Bronchial epithelial cell (primary cell): ENCODE measurements at regions not wholly inside any gene's neighbourhood (a gene's known extent, or its start where the extent isn't known, plus 50 kb on each side); places are given as distances from the start of the nearest gene placed in this dataset.

Experiments
- DNase-seq: peaks from one replicate; pipeline ENCODE4 v3.0.0-alpha.2; 2010; ENCODE audit warnings: low read depth
- FAIRE-seq: peaks from 2 replicates; lab custom pipeline; 2011; peaks lifted over from hg19 to GRCh38; lab: Jason Lieb, UNC
- H3K27me3 ChIP-seq: 2 replicates; pipeline ENCODE4 v1.5.1; 2011; ENCODE audit warnings: low read length; ENCODE audit not compliant: control insufficient read depth, insufficient read depth
- H3K36me3 ChIP-seq: 2 replicates; pipeline ENCODE4 v1.5.1; 2011; ENCODE audit warnings: low read length; ENCODE audit not compliant: control insufficient read depth, insufficient read depth
- H3K4me3 ChIP-seq: 2 replicates; pipeline ENCODE4 v1.5.1; 2011; ENCODE audit warnings: mild to moderate bottlenecking, low read depth, low read length, control low read depth
- TF ChIP-seq, protein P1 (sequence below): IDR thresholded peaks from 2 replicates; pipeline ENCODE4 v1.5.1; 2011; ENCODE audit warnings: mild to moderate bottlenecking, moderate library complexity, low read length, control low read depth, inconsistent platforms; ENCODE audit not compliant: insufficient read depth, severe bottlenecking

DNA sequence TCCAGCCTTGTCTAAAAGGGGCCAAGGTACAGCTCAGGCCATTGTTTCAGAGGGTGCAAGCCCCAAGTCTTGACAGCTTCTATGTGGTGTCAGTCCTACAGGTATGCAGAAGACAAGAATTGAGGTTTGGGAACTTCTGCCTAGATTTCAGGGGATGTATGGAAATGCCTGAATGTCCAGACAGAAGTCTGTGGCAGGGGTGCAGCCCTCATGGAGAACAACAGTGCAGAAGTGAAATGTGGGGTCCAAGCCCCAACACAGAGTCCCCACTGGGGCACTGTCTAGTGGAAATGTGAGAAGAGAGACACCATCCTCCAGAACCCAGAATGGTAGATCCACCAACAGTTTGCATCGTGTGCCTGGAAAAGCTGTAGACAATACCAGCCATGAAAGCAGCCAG is 400.3 kb upstream of the CAMK1G start:
- Histone ChIP-seq H3K4me3 (no peak overlapping the region), H3K27me3 (no peaks in the 10 kb centered on the region), H3K36me3 (no peaks in the 10 kb centered on the region)
- DNase-seq (no peak), FAIRE-seq (peak; percentile 58)
- TF ChIP-seq, protein P1, sequence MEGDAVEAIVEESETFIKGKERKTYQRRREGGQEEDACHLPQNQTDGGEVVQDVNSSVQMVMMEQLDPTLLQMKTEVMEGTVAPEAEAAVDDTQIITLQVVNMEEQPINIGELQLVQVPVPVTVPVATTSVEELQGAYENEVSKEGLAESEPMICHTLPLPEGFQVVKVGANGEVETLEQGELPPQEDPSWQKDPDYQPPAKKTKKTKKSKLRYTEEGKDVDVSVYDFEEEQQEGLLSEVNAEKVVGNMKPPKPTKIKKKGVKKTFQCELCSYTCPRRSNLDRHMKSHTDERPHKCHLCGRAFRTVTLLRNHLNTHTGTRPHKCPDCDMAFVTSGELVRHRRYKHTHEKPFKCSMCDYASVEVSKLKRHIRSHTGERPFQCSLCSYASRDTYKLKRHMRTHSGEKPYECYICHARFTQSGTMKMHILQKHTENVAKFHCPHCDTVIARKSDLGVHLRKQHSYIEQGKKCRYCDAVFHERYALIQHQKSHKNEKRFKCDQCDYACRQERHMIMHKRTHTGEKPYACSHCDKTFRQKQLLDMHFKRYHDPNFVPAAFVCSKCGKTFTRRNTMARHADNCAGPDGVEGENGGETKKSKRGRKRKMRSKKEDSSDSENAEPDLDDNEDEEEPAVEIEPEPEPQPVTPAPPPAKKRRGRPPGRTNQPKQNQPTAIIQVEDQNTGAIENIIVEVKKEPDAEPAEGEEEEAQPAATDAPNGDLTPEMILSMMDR: no peak

DNA sequence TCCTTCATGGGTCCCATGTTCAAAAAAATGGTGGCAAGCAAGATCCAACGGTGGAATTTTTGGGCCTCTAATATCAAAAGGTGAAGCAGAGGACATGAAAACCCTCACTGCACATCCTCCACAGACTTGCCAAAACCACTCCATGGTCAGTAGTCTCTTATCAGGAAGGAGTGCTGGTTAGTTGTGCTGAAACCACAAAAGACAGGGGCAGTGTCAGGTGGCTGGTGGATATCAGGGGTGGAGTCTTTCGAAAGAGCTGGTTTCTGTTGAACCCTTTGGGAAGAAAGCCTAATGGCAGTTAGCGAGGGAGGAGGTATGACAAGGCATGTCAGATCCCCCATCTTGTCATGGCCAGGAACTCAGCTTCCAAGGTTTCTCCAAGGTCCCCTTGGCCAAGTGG is 395.9 kb upstream of the CAMK1G start:
- TF ChIP-seq, protein P1: no peak
- H3K36me3 ChIP-seq: no peaks in the 10 kb centered on the region
- no peak overlapping the region for H3K4me3 ChIP-seq
- H3K27me3 ChIP-seq: no peaks in the 10 kb centered on the region
- DNase-seq: no peak
- no peak for FAIRE-seq

DNA sequence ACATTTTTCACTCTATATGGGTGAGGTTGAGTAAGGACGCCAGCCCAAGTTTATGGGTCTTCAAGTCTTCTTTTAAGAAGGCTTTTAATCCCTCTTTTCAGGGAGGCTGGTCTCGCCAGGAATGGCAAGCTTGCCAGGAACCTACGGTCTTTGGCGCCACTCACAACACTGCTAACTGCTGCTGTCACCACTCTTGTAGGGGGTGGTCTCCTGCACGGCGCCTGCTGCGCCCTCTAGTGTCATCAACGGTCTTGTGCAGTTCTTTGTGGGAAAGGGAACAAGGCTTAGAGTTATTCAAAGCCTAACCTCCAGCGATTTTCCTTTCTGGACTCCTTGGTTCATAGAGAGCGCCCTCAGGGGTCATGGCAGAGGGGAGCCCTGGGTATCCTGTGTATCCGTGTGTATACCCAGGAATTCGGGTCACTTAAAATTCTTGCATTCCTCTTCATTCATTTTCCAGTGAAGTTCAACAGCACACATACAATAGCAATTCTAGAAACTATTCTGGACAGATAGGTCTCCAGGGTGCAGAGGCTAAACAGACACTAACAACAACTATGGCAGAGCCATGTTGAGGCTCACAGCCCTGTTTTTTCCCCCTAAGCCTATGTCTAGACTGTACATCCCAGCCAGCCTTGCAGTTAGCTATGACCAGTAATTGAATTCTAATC is 392.8 kb upstream of the CAMK1G start:
- Histone ChIP-seq H3K36me3 (no peaks in the 10 kb centered on the region), H3K4me3 (no peak overlapping the region), H3K27me3 (no peaks in the 10 kb centered on the region)
- TF ChIP-seq, protein P1: peak; percentile 86
- DNase-seq (peak; percentile 53), FAIRE-seq (peak; percentile 52)

DNA sequence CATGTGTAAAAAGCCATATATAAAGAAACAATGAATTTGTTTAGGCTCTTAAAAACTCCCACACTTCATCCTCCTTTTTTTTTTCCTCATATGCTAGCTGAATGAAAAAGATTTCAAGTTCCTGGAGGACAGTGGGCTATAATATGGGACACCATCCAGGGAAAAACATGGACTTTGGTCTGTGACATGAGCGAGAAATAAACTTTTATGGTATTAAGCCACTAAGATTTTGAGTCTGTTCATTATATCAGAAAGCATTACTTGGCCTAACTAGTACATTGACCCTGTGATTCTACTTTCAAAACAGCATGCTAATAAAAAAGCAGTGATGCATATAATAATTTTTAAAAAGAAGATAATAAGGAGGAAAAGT is 392.3 kb upstream of the CAMK1G start:
- no peaks in the 10 kb centered on the region for H3K36me3 ChIP-seq
- FAIRE-seq (no peak), DNase-seq (no peak)
- H3K27me3 ChIP-seq: no peaks in the 10 kb centered on the region
- H3K4me3 ChIP-seq: no peak overlapping the region
- TF ChIP-seq, protein P1: no peak

DNA sequence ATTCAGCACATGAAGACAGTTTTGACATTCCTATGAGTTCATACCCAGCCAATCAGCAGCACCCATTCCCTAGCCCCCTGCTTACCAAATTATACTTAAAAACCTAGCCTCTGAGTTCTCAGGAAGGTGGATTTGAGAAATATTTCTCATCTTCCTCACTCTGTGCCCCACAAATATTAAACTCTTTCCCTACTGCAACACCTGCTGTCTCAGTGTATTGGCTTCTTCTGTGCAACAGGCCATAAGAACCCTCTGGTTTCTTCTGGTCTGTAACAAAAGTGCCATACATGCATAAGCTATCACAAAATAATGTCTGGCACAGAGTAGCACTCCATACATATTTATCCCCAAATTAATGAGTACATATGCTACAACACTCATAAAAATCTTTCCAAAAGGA is 387.4 kb upstream of the CAMK1G start:
- TF ChIP-seq, protein P1: no peak
- FAIRE-seq: no peak
- Histone ChIP-seq H3K4me3 (no peak overlapping the region), H3K36me3 (no peaks in the 10 kb centered on the region), H3K27me3 (no peaks in the 10 kb centered on the region)
- DNase-seq: no peak

DNA sequence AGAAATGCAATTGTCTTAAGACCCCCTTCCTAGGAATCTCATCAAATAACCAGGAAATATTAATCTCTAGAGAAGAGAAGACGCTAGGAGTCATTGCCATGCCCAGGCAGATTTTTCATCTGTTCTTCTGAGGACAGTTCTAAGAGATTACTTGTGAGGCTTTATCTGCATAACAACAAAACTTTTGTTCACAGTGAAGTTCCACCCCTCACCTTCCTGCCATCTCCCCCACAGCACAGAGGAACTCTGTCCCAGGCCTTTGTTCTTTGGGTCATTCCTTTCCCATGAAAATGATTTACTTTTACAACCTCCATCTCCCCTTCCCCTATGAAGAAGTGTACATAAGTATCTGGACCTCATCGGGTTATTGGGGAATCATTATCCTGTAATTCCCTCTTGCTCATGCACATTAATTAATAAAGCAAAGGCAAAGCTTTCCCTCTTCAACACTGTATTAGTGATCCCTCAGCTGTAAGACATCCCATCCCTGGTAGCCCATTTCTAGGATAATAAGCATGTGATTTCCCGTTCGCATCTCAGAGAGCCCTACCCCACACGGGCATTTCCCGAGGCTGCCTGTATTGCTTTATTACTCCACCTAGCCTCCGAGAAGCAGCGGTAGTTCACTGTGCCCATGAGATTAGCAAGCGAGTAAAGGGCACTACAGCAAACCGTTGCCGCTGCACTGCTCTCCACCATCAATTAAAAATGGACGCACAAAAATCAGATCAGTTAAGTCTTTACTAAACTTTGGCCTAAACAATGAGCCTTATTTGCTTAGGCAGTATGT is 384.4 kb upstream of the CAMK1G start:
- FAIRE-seq (no peak), DNase-seq (no peak)
- TF ChIP-seq, protein P1: no peak
- Histone ChIP-seq H3K27me3 (no peaks in the 10 kb centered on the region), H3K4me3 (no peak overlapping the region), H3K36me3 (no peaks in the 10 kb centered on the region)
